H1 (cell line): ENCODE measurements at regions not wholly inside any gene's neighbourhood (a gene's known extent, or its start where the extent isn't known, plus 50 kb on each side); places are given as distances from the start of the nearest gene placed in this dataset.

ENCODE experiments used
- CTCF ChIA-PET: fragments of 300-600 bp; sonication (Branson Sonifier 250); formaldehyde crosslinking; loops from one replicate; lab custom pipeline; 2021; ENCODE audit not compliant: partially characterized antibody; lab: Charles Lee
- POLR2A ChIA-PET: fragments of 300-600 bp; sonication (Branson Sonifier 250); formaldehyde crosslinking; loops from one replicate; lab custom pipeline; 2021; ENCODE audit warnings: inconsistent platforms; ENCODE audit not compliant: partially characterized antibody; lab: Charles Lee
- DNase-seq, 2 experiments: peaks; one replicate each; pipeline versions ENCODE4 v3.0.0 to v3.0.0-alpha.2; 2010 to 2022; ENCODE audit warnings: low spot score in 2 of 2, low read depth in 1 of 2, mixed read lengths in 1 of 2
- FAIRE-seq: peaks from 2 replicates; lab custom pipeline; 2011; peaks lifted over from hg19 to GRCh38; lab: Jason Lieb, UNC
- H2AFZ ChIP-seq: 2 replicates; pipeline ENCODE4 v1.8.1; 2012; ENCODE audit warnings: low read length, inconsistent platforms
- H2AK5ac ChIP-seq: 2 replicates; pipeline ENCODE4 v1.6.1; 2013; ENCODE audit warnings: low read depth, low read length
- H2BK120ac ChIP-seq: replicated peaks from 2 replicates; pipeline ENCODE3; 2013; ENCODE audit warnings: low read depth, low read length, inconsistent platforms
- H2BK12ac ChIP-seq: 2 replicates; pipeline ENCODE4 v1.6.1; 2013; ENCODE audit warnings: low read depth, low read length
- H2BK15ac ChIP-seq: 2 replicates; pipeline ENCODE4 v1.6.1; 2013; ENCODE audit warnings: low read length
- H2BK20ac ChIP-seq: 2 replicates; pipeline ENCODE4 v1.6.1; 2013; ENCODE audit warnings: low read length
- H2BK5ac ChIP-seq: 2 replicates; pipeline ENCODE4 v1.6.1; 2013; ENCODE audit warnings: low read depth, low read length
- H3K14ac ChIP-seq: 2 replicates; pipeline ENCODE4 v1.6.1; 2013; ENCODE audit warnings: inconsistent platforms; ENCODE audit not compliant: insufficient read length
- H3K18ac ChIP-seq: 2 replicates; pipeline ENCODE4 v1.6.1; 2013; ENCODE audit warnings: low read length; ENCODE audit errors: extremely low read depth
- H3K23ac ChIP-seq: 2 replicates; pipeline ENCODE4 v1.6.1; 2013; ENCODE audit warnings: inconsistent platforms; ENCODE audit not compliant: insufficient read length
- H3K23me2 ChIP-seq: 2 replicates; pipeline ENCODE4 v1.6.1; 2013; ENCODE audit warnings: low read depth, low read length
- H3K27ac ChIP-seq: 2 replicates; pipeline ENCODE4 v1.6.1; 2011; ENCODE audit warnings: low read depth, low read length, inconsistent platforms
- H3K27me3 ChIP-seq, 4 experiments: replicated peaks in 1 of 4; 1 replicate in 1 of 4; 2 replicates in 3 of 4; pipeline versions ENCODE4 v1.6.1 to v1.8.1; 2011 to 2013; ENCODE audit warnings: low read length in 3 of 4, mild to moderate bottlenecking in 3 of 4, inconsistent platforms in 2 of 4, mixed read lengths in 2 of 4, moderate library complexity in 1 of 4; ENCODE audit not compliant: control insufficient read depth in 3 of 4, insufficient read depth in 3 of 4; ENCODE audit errors: extremely low read depth in 1 of 4
- H3K36me3 ChIP-seq, 4 experiments: 2 replicates each; pipeline versions ENCODE4 v1.6.1 to v1.8.1; 2011 to 2013; ENCODE audit warnings: mild to moderate bottlenecking in 4 of 4, low read length in 3 of 4, moderate library complexity in 2 of 4, control low read depth in 1 of 4, inconsistent platforms in 1 of 4; ENCODE audit not compliant: insufficient read depth in 4 of 4, control insufficient read depth in 2 of 4
- H3K4ac ChIP-seq: replicated peaks from 2 replicates; pipeline ENCODE3; 2013; ENCODE audit warnings: low read length, low read depth, mixed read lengths, inconsistent platforms; ENCODE audit not compliant: insufficient read length
- H3K4me1 ChIP-seq, 4 experiments: replicated peaks in 1 of 4; 1 replicate in 1 of 4; 2 replicates in 3 of 4; pipeline versions ENCODE4 v1.6.1 to v1.8.1; 2011 to 2013; ENCODE audit warnings: low read length in 3 of 4, inconsistent platforms in 2 of 4, mixed read lengths in 1 of 4; ENCODE audit not compliant: insufficient read depth in 4 of 4, control insufficient read depth in 3 of 4
- H3K4me2 ChIP-seq, 2 experiments: 2 replicates each; pipeline versions ENCODE4 v1.6.1 to v1.8.1; 2011 to 2013; ENCODE audit warnings: low read depth in 2 of 2, low read length in 2 of 2, control low read depth in 1 of 2, inconsistent platforms in 1 of 2, mild to moderate bottlenecking in 1 of 2; ENCODE audit not compliant: insufficient read depth in 1 of 2
- H3K4me3 ChIP-seq, 4 experiments: fragments of 200-600, 300-600 bp in 1 of 4; sonication (generic), shearing (Covaris generic), sonication (Bioruptor Twin) in 1 of 4; 2 replicates each; pipeline versions ENCODE4 v1.5.1 to v1.8.1; 2011 to 2016; ENCODE audit warnings: low read length in 4 of 4, low read depth in 3 of 4, control low read depth in 2 of 4, inconsistent platforms in 2 of 4, mild to moderate bottlenecking in 2 of 4, mixed read lengths in 1 of 4, moderate library complexity in 1 of 4; ENCODE audit not compliant: insufficient read depth in 2 of 4; ENCODE audit errors: extremely low read depth in 1 of 4
- H3K56ac ChIP-seq: replicated peaks from 2 replicates; pipeline ENCODE3; 2013; ENCODE audit warnings: low read depth, mild to moderate bottlenecking, mixed read lengths, low read length, inconsistent platforms; ENCODE audit not compliant: insufficient read length
- H3K79me1 ChIP-seq: 2 replicates; pipeline ENCODE4 v1.6.1; 2013; ENCODE audit warnings: low read depth, low read length, control low read depth
- H3K79me2 ChIP-seq, 2 experiments: 2 replicates each; pipeline versions ENCODE4 v1.6.1 to v1.8.1; 2012 to 2013; ENCODE audit warnings: low read length in 2 of 2, mild to moderate bottlenecking in 2 of 2, inconsistent platforms in 1 of 2; ENCODE audit not compliant: insufficient read depth in 2 of 2, control insufficient read depth in 1 of 2
- H3K9ac ChIP-seq, 4 experiments: replicated peaks in 1 of 4; 1 replicate in 1 of 4; 2 replicates in 3 of 4; pipeline versions ENCODE4 v1.6.1 to v1.8.1; 2011 to 2013; ENCODE audit warnings: low read depth in 3 of 4, low read length in 3 of 4, control low read depth in 2 of 4, mild to moderate bottlenecking in 2 of 4, moderate library complexity in 2 of 4, inconsistent platforms in 1 of 4; ENCODE audit errors: extremely low read depth in 1 of 4
- H3K9me3 ChIP-seq, 2 experiments: 2 replicates each; pipeline versions ENCODE4 v1.6.1 to v1.8.1; 2012 to 2013; ENCODE audit warnings: mild to moderate bottlenecking in 2 of 2, moderate library complexity in 2 of 2, control low read depth in 1 of 2, inconsistent platforms in 1 of 2, low read depth in 1 of 2, low read length in 1 of 2, mixed read lengths in 1 of 2; ENCODE audit not compliant: insufficient read depth in 2 of 2
- H4K20me1 ChIP-seq, 2 experiments: replicated peaks in 1 of 2; 2 replicates each; pipeline versions ENCODE3 to v1.8.1; 2011 to 2013; ENCODE audit warnings: inconsistent platforms in 2 of 2, low read length in 2 of 2, mild to moderate bottlenecking in 1 of 2; ENCODE audit not compliant: insufficient read depth in 2 of 2, control insufficient read depth in 1 of 2
- H4K5ac ChIP-seq: 2 replicates; pipeline ENCODE4 v1.6.1; 2013; ENCODE audit warnings: low read length, low read depth, mixed read lengths, inconsistent platforms; ENCODE audit not compliant: insufficient read length
- H4K8ac ChIP-seq: 2 replicates; pipeline ENCODE4 v1.8.0; 2013; ENCODE audit warnings: mild to moderate bottlenecking, moderate library complexity, low read length, inconsistent platforms; ENCODE audit not compliant: insufficient read depth; ENCODE audit errors: extremely low read depth
- H4K91ac ChIP-seq: replicated peaks from 2 replicates; pipeline ENCODE3; 2013; ENCODE audit warnings: low read length, mixed read lengths, inconsistent platforms; ENCODE audit not compliant: insufficient read length
- ASH2L ChIP-seq: fragments of 200-600, 300-600 bp; sonication (generic); IDR thresholded peaks from one replicate; pipeline ENCODE4 v1.7.1; 2017; ENCODE audit warnings: low read length
- BACH1 ChIP-seq: IDR thresholded peaks from 2 replicates; pipeline ENCODE4 v1.6.1; 2012; ENCODE audit warnings: low read length, improper control_type of control experiment
- CREB1 ChIP-seq: IDR thresholded peaks from 2 replicates; pipeline ENCODE4 v1.6.1; 2012; ENCODE audit warnings: inconsistent platforms
- EZH2 ChIP-seq: fragments of 200-600 bp; sonication (generic); IDR thresholded peaks from 2 replicates; pipeline ENCODE4 v1.7.1; 2012; ENCODE audit warnings: low read depth, mild to moderate bottlenecking, moderate library complexity, low read length, inconsistent platforms; ENCODE audit not compliant: severe bottlenecking
- FOSL1 ChIP-seq: IDR thresholded peaks from 2 replicates; pipeline ENCODE4 v1.6.1; 2011; ENCODE audit warnings: mild to moderate bottlenecking, low read depth, low read length, moderate library complexity; ENCODE audit not compliant: insufficient read depth
- NRF1 ChIP-seq: IDR thresholded peaks from 2 replicates; pipeline ENCODE4 v1.6.1; 2011; ENCODE audit warnings: mild to moderate bottlenecking, low read depth, low read length, improper control_type of control experiment
- SIX5 ChIP-seq: IDR thresholded peaks from 2 replicates; pipeline ENCODE4 v1.6.1; 2011; ENCODE audit warnings: mild to moderate bottlenecking, low read depth, low read length
- TBP ChIP-seq: IDR thresholded peaks from 2 replicates; pipeline ENCODE4 v1.6.1; 2011; ENCODE audit warnings: low read depth, low read length, improper control_type of control experiment
- TCF12 ChIP-seq: IDR thresholded peaks from 2 replicates; pipeline ENCODE4 v1.6.1; 2011; ENCODE audit warnings: low read depth, mild to moderate bottlenecking, low read length
- TEAD4 ChIP-seq: IDR thresholded peaks from 2 replicates; pipeline ENCODE4 v1.6.1; 2012; ENCODE audit warnings: low read depth, low read length, inconsistent platforms, mixed read lengths
- WGBS, 2 experiments: shearing (Covaris generic) in 1 of 2; methylation state at CpG; one replicate each; pipeline versions ENCODE4 v1.1.6 to v1.1.7; 2013 to 2015; ENCODE audit warnings: low lambda C conversion rate in 2 of 2, mixed read lengths in 2 of 2, inconsistent platforms in 1 of 2, low coverage in 1 of 2, missing lambda C conversion rate in 1 of 2; ENCODE audit not compliant: insufficient replicate concordance in 2 of 2, insufficient coverage in 1 of 2, insufficient read length in 1 of 2; ENCODE audit errors: extremely low coverage in 1 of 2, missing lambda C conversion rate in 1 of 2; 5-methylcytosine and 5-hydroxymethylcytosine counted together

DNA sequence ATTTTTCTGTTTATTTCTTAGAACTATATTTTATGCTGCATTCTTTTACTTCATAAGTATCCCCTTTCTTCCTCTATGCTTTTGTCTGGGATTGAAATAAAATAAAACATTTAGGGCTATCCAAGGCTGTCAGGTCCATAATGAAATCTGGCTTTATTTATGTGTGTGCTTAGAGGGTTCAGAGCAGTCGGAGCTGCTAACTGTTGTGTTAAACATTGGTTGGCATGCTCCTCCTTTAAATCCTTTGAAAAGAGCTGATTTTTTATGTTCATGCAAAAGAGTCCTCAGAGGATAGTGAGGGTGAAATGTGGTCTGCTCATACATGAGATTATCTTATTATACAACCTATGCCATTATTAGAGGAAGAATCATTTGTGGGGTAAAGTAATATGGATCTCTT lies 322.3 kb upstream of the E2F7 start:
- FAIRE-seq (no peak), DNase-seq (no peak)
- Histone ChIP-seq H3K9ac (no peak overlapping the region), H4K8ac (no peak overlapping the region), H2BK20ac (no peak overlapping the region), H3K18ac (no peak overlapping the region), H3K36me3 (no peaks in the 10 kb centered on the region), H3K27ac (no peak overlapping the region), H2BK12ac (no peak overlapping the region), H3K4me2 (no peak overlapping the region), H3K23ac (no peak overlapping the region), H2BK5ac (no peak overlapping the region), H3K4me3 (no peak overlapping the region), H2BK15ac (no peak overlapping the region), H3K79me1 (no peaks in the 10 kb centered on the region), H4K91ac (no peak overlapping the region), H2AK5ac (no peak overlapping the region), H2AFZ (no peak overlapping the region), H4K20me1 (no peaks in the 10 kb centered on the region), H4K5ac (no peak overlapping the region), H3K27me3 (no peaks in the 10 kb centered on the region), H3K23me2 (no peaks in the 10 kb centered on the region), H3K14ac (no peak overlapping the region), H3K9me3 (no peaks in the 10 kb centered on the region), H3K4me1 (no peaks in the 10 kb centered on the region), H3K56ac (no peak overlapping the region), H2BK120ac (no peak overlapping the region), H3K4ac (no peak overlapping the region), H3K79me2 (no peaks in the 10 kb centered on the region)
- ChIA-PET CTCF (interaction anchor here (0.6 kb wide), 1 partner anchor 824 kb away, joined by 5 read pairs; no protein-coding TSS in a partner anchor), POLR2A (no interaction called here)
- WGBS, 2 experiments, result 95% methylated on average over 1 of the region's 1 CpG; no CpG with 5 or more reads in 1 of the 2 experiments
- no peak for TF ChIP-seq TBP
- TF ChIP-seq SIX5, result no peak
- no peak for TF ChIP-seq TEAD4
- TF ChIP-seq BACH1, result no peak
- TF ChIP-seq EZH2, result no peak
- no peak for TF ChIP-seq FOSL1
- TF ChIP-seq TCF12, result no peak
- TF ChIP-seq ASH2L, result no peak
- TF ChIP-seq NRF1, result no peak
- no peak for TF ChIP-seq CREB1
